Activated T-cell treated with anti-CD3 and anti-CD28 coated beads for 1 hour (primary cell): ENCODE measurements at regions not wholly inside any gene's neighbourhood (a gene's known extent, or its start where the extent isn't known, plus 50 kb on each side); places are given as distances from the start of the nearest gene placed in this dataset.
"Not testable (repeated sequence)": the region's sequence is repeated elsewhere in the genome, so short reads cannot be mapped to it uniquely, and the experiment has no call there.

Source experiments
- DNase-seq: peaks from one replicate; pipeline ENCODE4 v3.0.0-alpha.2; 2020; ENCODE audit warnings: low read depth

GRCh38 chr2:215536510-215536909, 100.6 kb upstream of the FN1 start:
- DNase-seq = no peak

- no peak for DNase-seq
These were observed 99.9 kb upstream of the FN1 start for GRCh38 chr2:215535741-215536140.

- no peak for DNase-seq
These were observed 99.3 kb upstream of the FN1 start for GRCh38 chr2:215535125-215535668.

- DNase-seq = not testable (repeated sequence)
These were observed 97.8 kb upstream of the FN1 start for GRCh38 chr2:215533716-215534115.

GRCh38 chr2:215532844-215533243, 97.0 kb upstream of the FN1 start:
- no peak for DNase-seq

GRCh38 chr2:215531284-215531683, 95.4 kb upstream of the FN1 start:
- no peak for DNase-seq

GRCh38 chr2:215530191-215530968, 94.5 kb upstream of the FN1 start:
- DNase-seq = no peak

GRCh38 chr2:215529271-215529670, 93.4 kb upstream of the FN1 start:
- no peak for DNase-seq

- no peak for DNase-seq
These were observed 92.7 kb upstream of the FN1 start for GRCh38 chr2:215528555-215528954.

GRCh38 chr2:215527736-215528135, 91.9 kb upstream of the FN1 start:
- DNase-seq = no peak

- DNase-seq = no peak
These were observed 90.5 kb upstream of the FN1 start for GRCh38 chr2:215526341-215526740.

GRCh38 chr2:215522237-215522636, 86.4 kb upstream of the FN1 start:
- no peak for DNase-seq

GRCh38 chr2:215521031-215521430, 85.2 kb upstream of the FN1 start:
- DNase-seq = no peak

- DNase-seq = no peak
These were observed 81.5 kb upstream of the FN1 start for GRCh38 chr2:215517391-215517790.

GRCh38 chr2:215514516-215514915, 78.6 kb upstream of the FN1 start:
- DNase-seq = no peak

GRCh38 chr2:215511454-215512346, 75.8 kb upstream of the FN1 start:
- DNase-seq = no peak

GRCh38 chr2:215507836-215508235, 72.0 kb upstream of the FN1 start:
- DNase-seq = no peak

GRCh38 chr2:215507136-215507535, 71.3 kb upstream of the FN1 start:
- no peak for DNase-seq

GRCh38 chr2:215506604-215506990, 70.7 kb upstream of the FN1 start:
- DNase-seq = no peak

- no peak for DNase-seq
These were observed 69.3 kb upstream of the FN1 start for GRCh38 chr2:215505044-215505786.

GRCh38 chr2:215504547-215504946, 68.7 kb upstream of the FN1 start:
- DNase-seq = no peak

GRCh38 chr2:215503381-215503780, 67.5 kb upstream of the FN1 start:
- no peak for DNase-seq
